A549 (cell line): ENCODE measurements at regions not wholly inside any gene's neighbourhood (a gene's known extent, or its start where the extent isn't known, plus 50 kb on each side); places are given as distances from the start of the nearest gene placed in this dataset.

Experiments used
- CBX2 ChIP-seq: fragments of 200-600 bp; sonication (generic); IDR thresholded peaks from 2 replicates; pipeline ENCODE4 v1.6.1; 2016; ENCODE audit warnings: low read depth, mild to moderate bottlenecking, borderline replicate concordance
- CHD2 ChIP-seq: fragments of 150-350 bp; IDR thresholded peaks from 2 replicates; pipeline ENCODE4 v1.6.1; 2014; ENCODE audit warnings: low read length; ENCODE audit not compliant: partially characterized antibody
- ESRRA ChIP-seq: fragments of 150-350 bp; IDR thresholded peaks from 2 replicates; pipeline ENCODE4 v1.6.1; 2014; ENCODE audit warnings: mild to moderate bottlenecking, low read length, borderline replicate concordance
- JUN ChIP-seq, 2 experiments: fragments of >200 bp; sonication (Bioruptor Twin); formaldehyde crosslinking; IDR thresholded peaks; 2 replicates in 1 of 2; 3 replicates in 1 of 2; pipeline ENCODE4 v1.6.1; 2016 to 2017
- KDM5A ChIP-seq: fragments of 200-600 bp; sonication (generic); IDR thresholded peaks from 2 replicates; pipeline ENCODE4 v1.6.1; 2016; ENCODE audit warnings: antibody characterized with exemption, mild to moderate bottlenecking
- POLR2A ChIP-seq: IDR thresholded peaks from 2 replicates; pipeline ENCODE4 v1.6.1; 2012; ENCODE audit warnings: mild to moderate bottlenecking, low read length
- POLR2AphosphoS2 ChIP-seq: conservative IDR thresholded peaks from 2 replicates; pipeline ENCODE4 v1.6.1; 2012; ENCODE audit warnings: low read length, improper control_type of control experiment, inconsistent platforms
- RAD21 ChIP-seq, 2 experiments: fragments of >200 bp in 1 of 2; sonication (Bioruptor Twin) in 1 of 2; formaldehyde crosslinking in 1 of 2; IDR thresholded peaks in 1 of 2; conservative IDR thresholded peaks in 1 of 2; 2 replicates in 1 of 2; 3 replicates in 1 of 2; pipeline ENCODE4 v1.6.1; 2012 to 2018; ENCODE audit warnings: inconsistent platforms in 1 of 2
- SMC3 ChIP-seq: fragments of >200 bp; sonication (Bioruptor Twin); formaldehyde crosslinking; IDR thresholded peaks from 3 replicates; pipeline ENCODE4 v1.6.1; 2018; ENCODE audit warnings: inconsistent platforms
- SREBF2 ChIP-seq: fragments of 450-650 bp; IDR thresholded peaks from 2 replicates; pipeline ENCODE4 v1.6.1; 2014; ENCODE audit warnings: mild to moderate bottlenecking, moderate library complexity
- TF ChIP-seq, protein P1 (sequence below): fragments of >200 bp; sonication (Bioruptor Twin); formaldehyde crosslinking; IDR thresholded peaks from 3 replicates; pipeline ENCODE4 v1.5.1; 2016
- TF ChIP-seq, protein P2 (sequence below): fragments of 450-650 bp; IDR thresholded peaks from 2 replicates; pipeline ENCODE4 v1.6.1; 2014; ENCODE audit warnings: antibody characterized with exemption
- TF ChIP-seq, protein P3 (sequence below): fragments of 150-350 bp; IDR thresholded peaks from 2 replicates; pipeline ENCODE4 v1.6.1; 2014; ENCODE audit warnings: low read depth, mild to moderate bottlenecking, low read length
- TF ChIP-seq, protein P4 (sequence below): fragments of 200-600 bp; sonication (generic); IDR thresholded peaks from 2 replicates; pipeline ENCODE4 v1.6.1; 2016; ENCODE audit warnings: antibody characterized with exemption, mild to moderate bottlenecking, moderate library complexity

DNA sequence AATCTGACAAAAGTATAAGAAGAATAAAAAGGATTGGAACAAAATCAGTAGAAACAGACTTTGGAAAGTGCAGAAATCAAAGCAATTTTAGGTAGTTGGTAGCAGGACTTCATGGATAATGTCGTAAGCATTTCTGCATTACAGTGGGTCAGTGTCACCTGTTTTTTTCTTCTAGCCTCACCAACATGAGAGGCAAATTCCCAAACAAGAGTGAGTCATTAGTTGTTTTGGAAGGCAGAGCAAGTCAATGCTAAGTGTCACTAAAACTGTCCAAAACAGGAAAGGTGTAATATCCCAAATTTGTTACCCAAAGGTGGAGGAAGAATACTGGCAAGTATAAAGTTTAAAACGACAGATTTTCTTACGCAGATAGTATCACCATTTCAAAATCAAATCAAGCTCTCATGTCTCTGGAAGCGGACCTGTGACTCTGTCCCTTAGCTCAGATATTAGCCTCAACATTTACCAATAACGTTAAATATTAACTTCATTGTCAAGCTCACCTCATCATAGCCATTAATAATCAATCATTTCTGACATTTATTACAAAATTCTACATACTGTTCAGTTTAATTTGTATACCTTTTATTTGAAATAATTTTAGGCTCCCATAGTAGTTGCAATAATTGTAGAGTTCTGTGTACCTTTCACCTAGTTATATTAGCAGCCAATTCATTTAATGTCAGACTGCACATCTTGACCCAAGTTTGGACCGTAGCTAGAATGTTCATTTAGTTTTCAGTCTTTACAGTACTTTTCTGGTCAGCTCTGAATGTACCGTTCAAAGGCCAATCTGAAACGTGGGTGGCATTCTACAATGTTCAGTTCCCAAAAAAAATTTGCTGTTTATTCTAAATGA lies 901.2 kb upstream of the COX7C start:
- TF ChIP-seq, protein P1, sequence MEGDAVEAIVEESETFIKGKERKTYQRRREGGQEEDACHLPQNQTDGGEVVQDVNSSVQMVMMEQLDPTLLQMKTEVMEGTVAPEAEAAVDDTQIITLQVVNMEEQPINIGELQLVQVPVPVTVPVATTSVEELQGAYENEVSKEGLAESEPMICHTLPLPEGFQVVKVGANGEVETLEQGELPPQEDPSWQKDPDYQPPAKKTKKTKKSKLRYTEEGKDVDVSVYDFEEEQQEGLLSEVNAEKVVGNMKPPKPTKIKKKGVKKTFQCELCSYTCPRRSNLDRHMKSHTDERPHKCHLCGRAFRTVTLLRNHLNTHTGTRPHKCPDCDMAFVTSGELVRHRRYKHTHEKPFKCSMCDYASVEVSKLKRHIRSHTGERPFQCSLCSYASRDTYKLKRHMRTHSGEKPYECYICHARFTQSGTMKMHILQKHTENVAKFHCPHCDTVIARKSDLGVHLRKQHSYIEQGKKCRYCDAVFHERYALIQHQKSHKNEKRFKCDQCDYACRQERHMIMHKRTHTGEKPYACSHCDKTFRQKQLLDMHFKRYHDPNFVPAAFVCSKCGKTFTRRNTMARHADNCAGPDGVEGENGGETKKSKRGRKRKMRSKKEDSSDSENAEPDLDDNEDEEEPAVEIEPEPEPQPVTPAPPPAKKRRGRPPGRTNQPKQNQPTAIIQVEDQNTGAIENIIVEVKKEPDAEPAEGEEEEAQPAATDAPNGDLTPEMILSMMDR = no peak
- TF ChIP-seq KDM5A (no peak), POLR2A (no peak), RAD21 (conservative IDR thresholded peaks at IDR 0.05 in 1 of 2, IDR thresholded peaks at IDR 0.05 in 1 of 2) (no peak), JUN (IDR thresholded peaks at IDR 0.05) (no peak), ESRRA (no peak), SMC3 (no peak), POLR2AphosphoS2 (no peak), CHD2 (no peak), CBX2 (no peak), SREBF2 (no peak)
- TF ChIP-seq, protein P2, sequence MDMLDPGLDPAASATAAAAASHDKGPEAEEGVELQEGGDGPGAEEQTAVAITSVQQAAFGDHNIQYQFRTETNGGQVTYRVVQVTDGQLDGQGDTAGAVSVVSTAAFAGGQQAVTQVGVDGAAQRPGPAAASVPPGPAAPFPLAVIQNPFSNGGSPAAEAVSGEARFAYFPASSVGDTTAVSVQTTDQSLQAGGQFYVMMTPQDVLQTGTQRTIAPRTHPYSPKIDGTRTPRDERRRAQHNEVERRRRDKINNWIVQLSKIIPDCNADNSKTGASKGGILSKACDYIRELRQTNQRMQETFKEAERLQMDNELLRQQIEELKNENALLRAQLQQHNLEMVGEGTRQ = no peak
- TF ChIP-seq, protein P3, sequence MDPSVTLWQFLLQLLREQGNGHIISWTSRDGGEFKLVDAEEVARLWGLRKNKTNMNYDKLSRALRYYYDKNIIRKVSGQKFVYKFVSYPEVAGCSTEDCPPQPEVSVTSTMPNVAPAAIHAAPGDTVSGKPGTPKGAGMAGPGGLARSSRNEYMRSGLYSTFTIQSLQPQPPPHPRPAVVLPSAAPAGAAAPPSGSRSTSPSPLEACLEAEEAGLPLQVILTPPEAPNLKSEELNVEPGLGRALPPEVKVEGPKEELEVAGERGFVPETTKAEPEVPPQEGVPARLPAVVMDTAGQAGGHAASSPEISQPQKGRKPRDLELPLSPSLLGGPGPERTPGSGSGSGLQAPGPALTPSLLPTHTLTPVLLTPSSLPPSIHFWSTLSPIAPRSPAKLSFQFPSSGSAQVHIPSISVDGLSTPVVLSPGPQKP = no peak
- TF ChIP-seq, protein P4, sequence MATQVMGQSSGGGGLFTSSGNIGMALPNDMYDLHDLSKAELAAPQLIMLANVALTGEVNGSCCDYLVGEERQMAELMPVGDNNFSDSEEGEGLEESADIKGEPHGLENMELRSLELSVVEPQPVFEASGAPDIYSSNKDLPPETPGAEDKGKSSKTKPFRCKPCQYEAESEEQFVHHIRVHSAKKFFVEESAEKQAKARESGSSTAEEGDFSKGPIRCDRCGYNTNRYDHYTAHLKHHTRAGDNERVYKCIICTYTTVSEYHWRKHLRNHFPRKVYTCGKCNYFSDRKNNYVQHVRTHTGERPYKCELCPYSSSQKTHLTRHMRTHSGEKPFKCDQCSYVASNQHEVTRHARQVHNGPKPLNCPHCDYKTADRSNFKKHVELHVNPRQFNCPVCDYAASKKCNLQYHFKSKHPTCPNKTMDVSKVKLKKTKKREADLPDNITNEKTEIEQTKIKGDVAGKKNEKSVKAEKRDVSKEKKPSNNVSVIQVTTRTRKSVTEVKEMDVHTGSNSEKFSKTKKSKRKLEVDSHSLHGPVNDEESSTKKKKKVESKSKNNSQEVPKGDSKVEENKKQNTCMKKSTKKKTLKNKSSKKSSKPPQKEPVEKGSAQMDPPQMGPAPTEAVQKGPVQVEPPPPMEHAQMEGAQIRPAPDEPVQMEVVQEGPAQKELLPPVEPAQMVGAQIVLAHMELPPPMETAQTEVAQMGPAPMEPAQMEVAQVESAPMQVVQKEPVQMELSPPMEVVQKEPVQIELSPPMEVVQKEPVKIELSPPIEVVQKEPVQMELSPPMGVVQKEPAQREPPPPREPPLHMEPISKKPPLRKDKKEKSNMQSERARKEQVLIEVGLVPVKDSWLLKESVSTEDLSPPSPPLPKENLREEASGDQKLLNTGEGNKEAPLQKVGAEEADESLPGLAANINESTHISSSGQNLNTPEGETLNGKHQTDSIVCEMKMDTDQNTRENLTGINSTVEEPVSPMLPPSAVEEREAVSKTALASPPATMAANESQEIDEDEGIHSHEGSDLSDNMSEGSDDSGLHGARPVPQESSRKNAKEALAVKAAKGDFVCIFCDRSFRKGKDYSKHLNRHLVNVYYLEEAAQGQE = no peak
